ENCODE measurements at regions not wholly inside any gene's neighbourhood (a gene's known extent, or its start where the extent isn't known, plus 50 kb on each side); places are given as distances from the start of the nearest gene placed in this dataset.

GRCh38 chr14:58697930-58698642 lies 60.3 kb downstream of the DACT1 start:
- no peak for DNase-seq

DNA sequence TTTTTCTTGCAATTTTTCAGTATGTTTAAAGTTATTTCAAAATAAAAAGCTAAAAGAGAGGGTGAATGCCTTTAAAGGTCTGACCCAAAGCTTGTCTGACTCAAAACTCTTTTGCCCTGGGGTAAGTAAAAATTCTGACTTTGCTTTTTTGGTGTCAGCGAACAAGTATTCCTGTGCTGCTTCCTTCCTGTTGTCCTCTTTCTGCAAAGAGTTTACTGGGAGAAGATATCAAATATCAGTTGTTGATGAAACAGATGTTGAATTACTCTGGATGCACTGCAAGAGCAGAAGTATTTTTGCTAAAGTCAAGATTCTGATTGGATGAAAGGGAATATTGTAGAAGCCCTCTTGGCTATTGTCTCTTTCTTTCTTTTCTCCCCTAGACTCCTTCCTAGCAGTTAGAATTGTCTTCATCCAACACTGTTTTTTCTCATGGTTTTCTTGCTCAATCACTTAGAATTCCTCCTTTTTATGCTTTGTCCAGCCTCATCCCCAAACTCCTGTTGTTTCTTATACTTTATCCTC lies 62.0 kb downstream of the DACT1 start:
- no peak for DNase-seq

GRCh38 chr14:58701156-58701555 lies 63.4 kb downstream of the DACT1 start:
- no peak for DNase-seq

DNA sequence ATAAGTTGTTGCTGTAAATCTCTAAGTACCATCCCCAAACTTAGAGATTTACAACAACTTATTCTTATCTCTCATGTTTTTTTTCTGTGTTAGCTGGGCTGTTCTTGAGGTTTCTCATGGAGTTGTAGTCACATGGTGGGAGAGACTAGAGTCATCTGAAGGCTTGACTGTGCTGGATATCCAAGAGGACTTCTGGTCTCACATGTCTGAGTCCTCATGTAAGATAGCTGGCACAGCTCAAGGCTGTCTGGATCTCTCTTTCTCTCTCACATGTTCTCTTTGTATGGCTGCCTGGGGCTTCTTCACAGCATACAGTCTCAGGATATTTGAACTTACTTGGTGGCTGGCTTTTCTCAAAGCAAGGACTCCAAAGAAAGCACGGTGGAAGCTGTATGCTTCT lies 63.8 kb downstream of the DACT1 start:
- DNase-seq = no peak

GRCh38 chr14:58702441-58703160 lies 64.8 kb downstream of the DACT1 start:
- DNase-seq = no peak

DNA sequence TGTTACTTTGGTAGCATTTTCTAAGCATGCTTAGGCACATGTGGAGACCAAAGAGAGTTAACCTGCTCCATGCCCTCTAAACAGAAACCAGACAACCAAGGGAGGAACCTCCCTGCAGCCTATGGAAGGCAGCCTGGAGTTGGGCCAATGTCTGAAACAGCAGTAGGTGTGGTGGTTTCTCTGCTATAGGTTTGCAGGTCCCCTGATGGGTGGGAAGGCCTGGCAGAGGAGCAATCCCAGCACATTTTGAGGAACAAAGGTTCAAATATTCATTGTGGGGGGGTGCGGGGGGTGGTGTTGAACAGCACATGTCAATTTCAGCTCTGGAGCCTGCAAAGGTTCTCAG lies 65.4 kb downstream of the DACT1 start:
- DNase-seq = no peak

DNA sequence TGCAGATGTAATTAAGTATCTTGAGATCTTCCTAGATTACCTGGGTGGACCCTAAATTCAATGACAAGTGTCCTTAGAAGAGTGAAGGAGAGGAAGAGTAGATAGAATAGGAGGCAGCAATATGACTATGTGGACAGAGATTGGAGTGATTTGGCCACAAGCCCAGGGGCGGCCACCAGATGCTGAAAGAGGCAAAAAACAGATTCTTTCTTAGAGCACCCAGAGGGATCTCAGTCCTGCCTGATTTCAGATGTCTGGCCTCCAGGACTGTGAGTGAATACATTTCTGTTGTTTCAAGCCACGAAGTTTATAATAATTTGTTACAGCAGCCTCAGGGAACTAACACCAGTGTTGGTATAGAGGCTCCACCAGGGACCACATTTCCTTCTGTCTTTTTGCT lies 67.3 kb downstream of the DACT1 start:
- no peak for DNase-seq

- no peak for DNase-seq
Observed at GRCh38 chr14:58707949-58708348, 70.2 kb downstream of the DACT1 start.

DNA sequence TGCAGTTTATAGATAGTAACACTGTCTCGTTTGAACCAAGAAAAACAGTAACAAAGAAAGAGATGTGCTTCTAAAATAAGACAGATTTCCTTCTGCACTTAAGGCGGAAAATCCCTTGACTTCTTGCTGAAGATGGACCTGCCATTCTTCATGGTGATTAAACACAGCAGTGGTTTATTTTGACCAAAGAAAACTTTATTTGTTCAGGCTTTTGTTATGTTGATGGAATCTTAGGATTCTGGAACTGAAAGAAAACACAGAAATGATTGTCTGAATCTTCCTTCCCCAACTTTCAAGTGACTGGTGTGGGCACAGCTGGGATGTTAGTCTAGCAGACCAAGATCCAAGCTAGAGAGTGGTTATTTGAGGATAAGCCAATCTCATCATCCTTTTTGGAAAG lies 72.2 kb downstream of the DACT1 start:
- DNase-seq = no peak

DNA sequence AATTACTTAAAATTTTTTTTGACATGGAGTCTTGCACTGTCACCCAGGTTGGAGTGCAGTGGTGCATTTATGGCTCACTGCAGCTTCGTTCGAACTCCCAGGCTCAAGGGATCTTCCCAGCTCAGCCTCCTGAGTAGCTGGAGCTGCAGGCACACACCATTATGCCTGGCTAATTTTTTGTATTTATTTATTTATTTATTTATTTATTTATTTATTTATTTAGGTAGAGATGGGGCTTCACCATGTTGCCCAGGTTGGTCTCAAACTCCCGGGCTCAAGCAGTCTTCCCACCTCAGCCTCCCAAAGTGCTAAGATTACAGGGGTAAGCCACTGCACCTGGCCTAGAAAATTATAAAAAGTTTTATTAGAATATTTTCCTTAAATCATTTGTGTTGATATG lies 73.6 kb downstream of the DACT1 start:
- DNase-seq = no peak

- DNase-seq = no peak
Observed at GRCh38 chr14:58712357-58712756, 74.6 kb downstream of the DACT1 start.

GRCh38 chr14:58713677-58714076 lies 75.9 kb downstream of the DACT1 start:
- DNase-seq = no peak

GRCh38 chr14:58716706-58717105 lies 78.9 kb downstream of the DACT1 start:
- no peak for DNase-seq

DNA sequence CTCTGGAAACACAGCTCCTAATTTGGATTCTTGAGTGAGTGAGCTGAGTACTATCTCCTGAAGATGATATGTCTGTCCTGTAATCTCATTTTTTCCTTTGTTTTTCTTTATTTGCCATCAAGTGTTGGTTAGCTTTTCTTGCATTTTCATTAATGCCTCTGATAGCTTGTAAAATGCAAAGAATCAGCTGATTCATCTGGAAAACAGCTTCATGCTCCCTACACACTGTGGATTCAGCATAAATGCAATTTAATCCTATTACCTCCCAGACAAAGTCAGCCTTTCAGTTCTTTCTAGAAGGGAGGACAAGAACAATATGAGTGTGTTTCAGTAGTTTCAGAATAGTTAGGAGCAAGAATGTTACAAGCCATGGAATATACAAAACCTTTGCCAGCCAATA lies 79.4 kb downstream of the DACT1 start:
- no peak for DNase-seq

GRCh38 chr14:58717813-58718212 lies 80.1 kb downstream of the DACT1 start:
- no peak for DNase-seq

GRCh38 chr14:58718226-58719205 lies 80.8 kb downstream of the DACT1 start:
- DNase-seq = no peak

- DNase-seq = no peak
Observed at GRCh38 chr14:58721723-58722122, 84.0 kb downstream of the DACT1 start.

DNA sequence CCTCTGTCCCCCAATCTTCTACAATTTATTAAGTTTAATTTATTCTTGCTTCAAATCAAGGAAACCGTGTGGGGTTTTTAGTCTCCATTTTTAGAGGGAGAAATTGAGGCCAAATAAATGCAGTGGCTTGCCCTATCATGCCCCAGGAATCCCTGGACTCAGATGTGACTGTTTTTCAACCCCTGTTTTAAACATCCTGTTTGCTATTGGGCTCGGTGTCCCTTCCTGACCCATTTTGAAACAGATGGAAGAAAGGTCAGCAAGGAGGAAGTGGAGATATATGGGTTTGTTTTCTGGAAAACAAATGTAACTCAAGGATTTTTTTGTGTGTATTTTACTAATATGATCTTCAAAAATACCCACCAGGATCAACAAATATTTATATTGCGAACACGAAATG lies 84.7 kb downstream of the DACT1 start:
- DNase-seq = no peak

DNA sequence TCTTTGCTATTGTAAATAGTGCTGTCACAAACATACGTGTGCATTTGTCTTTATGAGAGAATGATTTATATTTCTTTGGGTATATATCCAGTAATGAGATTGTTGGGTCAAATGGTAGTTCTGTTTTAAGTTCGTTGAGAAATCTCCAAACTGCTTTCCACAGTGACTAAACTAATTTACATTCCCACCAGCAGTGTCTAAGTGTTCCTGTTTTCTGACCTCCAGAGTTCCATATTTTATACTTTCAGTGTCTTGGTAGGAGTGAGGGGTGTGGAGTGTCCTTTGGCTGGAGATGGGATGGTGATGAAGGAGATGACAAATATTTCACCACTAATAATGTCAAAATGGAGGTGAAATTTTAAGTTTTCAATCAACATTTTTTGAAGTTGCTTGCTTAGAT lies 86.4 kb downstream of the DACT1 start:
- DNase-seq = no peak

GRCh38 chr14:58724702-58725101 lies 86.9 kb downstream of the DACT1 start:
- DNase-seq = no peak

DNA sequence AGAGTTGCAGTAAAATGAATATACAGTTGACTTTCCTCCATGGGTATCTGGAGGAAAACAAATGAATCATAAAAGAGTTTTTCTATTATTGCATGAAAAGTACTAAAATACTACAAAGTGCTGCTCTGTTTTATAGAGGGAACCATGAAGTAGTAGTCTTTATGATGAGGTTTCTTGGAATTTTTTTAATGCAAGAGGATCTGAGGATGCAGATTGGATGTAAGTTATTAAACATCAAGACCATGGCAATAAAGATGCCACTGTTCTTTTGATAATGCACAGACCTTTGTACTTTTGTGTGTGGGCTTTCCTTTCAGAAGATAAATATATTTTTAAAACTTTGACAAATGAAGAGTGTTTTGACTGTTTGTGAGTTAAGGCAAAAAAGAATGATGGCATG lies 87.5 kb downstream of the DACT1 start:
- DNase-seq = no peak

GRCh38 chr14:58725871-58726270 lies 88.1 kb downstream of the DACT1 start:
- no peak for DNase-seq

- DNase-seq = no peak
Observed at GRCh38 chr14:58730792-58731464, 93.2 kb downstream of the DACT1 start.

All from retina (tissue), 1 donor.